UCSD-AML1 (cell line): ENCODE measurements at regions not wholly inside any gene's neighbourhood (a gene's known extent, or its start where the extent isn't known, plus 50 kb on each side); places are given as distances from the start of the nearest gene placed in this dataset.

Experiments used
- DNase-seq: peaks from one replicate; lab custom pipeline; 2025; ENCODE audit not compliant: unreplicated experiment; lab: John Stamatoyannopoulos, UW

- DNase-seq, result no peak
These were observed 51.5 kb upstream of the ARID1B start for GRCh38 chr6:156725712-156726111.

GRCh38 chr6:156720691-156721685 is 56.2 kb upstream of the ARID1B start:
- DNase-seq, result no peak

DNA sequence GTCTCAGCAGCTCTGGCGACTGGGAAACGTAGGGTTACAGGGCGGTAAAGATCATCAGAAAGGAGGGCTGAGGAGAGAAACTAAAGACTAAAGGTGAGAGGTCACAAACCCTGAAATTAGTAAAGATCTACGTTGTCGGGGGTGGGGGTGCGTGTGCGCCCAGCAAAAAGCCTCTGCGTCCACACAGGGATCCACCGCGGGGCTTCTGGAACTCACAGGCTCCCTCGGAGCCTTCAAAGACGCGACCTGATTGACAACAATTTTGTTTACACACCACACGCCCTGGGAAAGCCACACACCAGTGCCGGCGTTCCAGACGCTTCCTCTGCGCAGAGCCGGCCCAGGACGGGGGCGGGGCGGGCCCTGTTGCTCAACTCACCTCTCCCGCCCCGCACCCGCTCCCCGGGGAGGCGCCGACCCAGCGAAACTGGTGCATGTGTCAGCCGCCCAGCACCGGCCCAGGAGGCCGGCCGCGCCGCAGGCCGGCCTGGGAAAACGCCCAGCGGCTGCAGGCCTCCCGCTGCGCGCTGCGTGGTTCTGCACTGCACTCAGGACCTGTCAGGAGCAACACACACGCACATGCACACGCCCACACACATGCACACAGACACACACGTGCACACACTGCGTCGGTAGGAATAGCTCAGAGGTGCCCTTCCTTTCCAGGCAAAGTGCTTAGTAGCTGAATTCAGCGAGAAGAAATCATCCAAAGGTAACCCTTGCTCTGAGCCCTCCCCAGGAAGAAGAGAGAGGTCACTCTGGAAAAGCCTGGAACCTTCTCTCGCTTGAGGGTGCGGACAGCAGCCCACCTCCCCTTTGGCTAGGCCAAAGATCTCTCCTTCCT is 57.2 kb upstream of the ARID1B start:
- DNase-seq, result no peak

GRCh38 chr6:156719395-156719719 is 57.8 kb upstream of the ARID1B start:
- DNase-seq, result no peak

DNA sequence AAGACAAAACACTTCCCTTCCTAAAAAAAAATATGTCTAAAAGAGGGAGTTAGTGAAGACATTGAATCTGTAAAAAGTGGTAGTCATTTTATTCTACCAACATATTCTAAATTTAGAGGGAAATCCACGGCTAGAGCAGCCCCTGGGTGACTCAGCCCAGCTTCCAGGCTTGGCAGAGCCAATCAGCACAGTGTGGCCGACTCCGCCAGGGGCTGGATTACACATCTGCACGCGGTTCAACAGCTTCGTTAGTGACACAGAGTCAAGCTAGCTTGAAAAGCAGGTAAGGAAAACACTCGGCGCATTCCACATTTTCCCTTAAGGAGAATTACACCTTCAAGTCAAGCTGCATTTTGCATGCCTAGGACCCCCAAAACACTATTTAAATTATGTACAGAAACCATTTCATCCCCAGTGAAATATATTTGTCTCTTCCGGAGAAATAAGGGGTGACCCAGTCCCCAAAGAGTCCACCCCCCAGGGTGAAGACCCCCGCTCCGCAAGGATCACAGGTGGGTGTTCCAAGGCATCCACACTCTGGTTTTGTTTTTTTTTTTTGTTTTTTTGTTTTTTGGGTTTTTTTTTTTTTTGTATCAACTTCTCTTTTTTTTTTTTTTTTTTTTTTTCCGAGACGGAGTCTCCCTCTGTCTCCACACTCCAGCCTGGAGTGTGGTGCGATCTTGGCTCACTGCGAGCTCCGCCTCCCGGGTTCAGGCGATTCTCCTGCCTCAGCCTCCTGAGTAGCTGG is 58.4 kb upstream of the ARID1B start:
- DNase-seq, result no peak

GRCh38 chr6:156717542-156717941 is 59.6 kb upstream of the ARID1B start:
- no peak for DNase-seq

- DNase-seq, result no peak
These were observed 61.3 kb upstream of the ARID1B start for GRCh38 chr6:156715839-156716238.

- no peak for DNase-seq
These were observed 63.6 kb upstream of the ARID1B start for GRCh38 chr6:156713548-156713947.

DNA sequence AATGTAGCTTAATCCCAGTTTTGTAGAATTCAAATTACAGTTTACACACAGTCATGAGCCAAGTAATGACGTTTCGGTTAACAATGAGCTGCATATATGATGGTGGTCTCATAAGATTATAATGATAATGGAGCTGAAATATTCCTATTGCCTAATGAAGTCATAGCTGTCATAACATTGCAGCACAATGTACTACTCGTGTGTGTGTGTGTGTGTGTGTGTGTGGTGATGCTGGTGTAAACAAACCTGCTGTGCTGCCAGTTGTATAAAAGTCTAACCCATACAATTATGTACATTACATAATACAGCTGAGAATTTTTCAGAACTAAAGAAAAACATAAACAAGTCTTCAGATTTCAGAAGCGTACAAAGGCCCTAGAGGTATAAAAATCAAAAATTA is 66.7 kb upstream of the ARID1B start:
- DNase-seq, result no peak

DNA sequence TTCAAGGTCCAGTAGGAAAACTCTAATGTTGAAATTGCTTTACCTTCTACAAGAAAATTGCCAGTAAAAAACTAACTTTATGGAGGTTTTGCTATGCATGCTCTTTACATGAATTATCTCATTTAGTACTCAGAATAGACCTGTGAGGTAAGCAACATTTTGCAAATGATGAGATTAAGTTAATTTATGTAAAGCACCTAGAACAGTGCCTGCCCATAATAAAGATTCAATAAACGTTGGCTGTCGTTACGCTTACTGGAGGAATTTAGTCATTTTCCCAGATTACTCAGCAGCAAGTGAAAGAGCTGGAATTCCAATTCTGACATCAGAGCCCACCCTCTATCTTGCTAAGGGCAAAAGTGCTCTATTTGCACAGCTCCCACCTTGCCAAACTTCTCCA is 69.4 kb upstream of the ARID1B start:
- no peak for DNase-seq

GRCh38 chr6:156703719-156704118 is 73.5 kb upstream of the ARID1B start:
- no peak for DNase-seq

- DNase-seq, result no peak
These were observed 75.2 kb upstream of the ARID1B start for GRCh38 chr6:156701966-156702365.

GRCh38 chr6:156700440-156701057 is 76.6 kb upstream of the ARID1B start:
- DNase-seq, result no peak

- DNase-seq, result no peak
These were observed 77.2 kb upstream of the ARID1B start for GRCh38 chr6:156699935-156700334.

GRCh38 chr6:156699017-156699421 is 78.2 kb upstream of the ARID1B start:
- DNase-seq, result no peak

GRCh38 chr6:156698239-156699016 is 78.8 kb upstream of the ARID1B start:
- no peak for DNase-seq

- no peak for DNase-seq
These were observed 79.8 kb upstream of the ARID1B start for GRCh38 chr6:156697225-156697830.

DNA sequence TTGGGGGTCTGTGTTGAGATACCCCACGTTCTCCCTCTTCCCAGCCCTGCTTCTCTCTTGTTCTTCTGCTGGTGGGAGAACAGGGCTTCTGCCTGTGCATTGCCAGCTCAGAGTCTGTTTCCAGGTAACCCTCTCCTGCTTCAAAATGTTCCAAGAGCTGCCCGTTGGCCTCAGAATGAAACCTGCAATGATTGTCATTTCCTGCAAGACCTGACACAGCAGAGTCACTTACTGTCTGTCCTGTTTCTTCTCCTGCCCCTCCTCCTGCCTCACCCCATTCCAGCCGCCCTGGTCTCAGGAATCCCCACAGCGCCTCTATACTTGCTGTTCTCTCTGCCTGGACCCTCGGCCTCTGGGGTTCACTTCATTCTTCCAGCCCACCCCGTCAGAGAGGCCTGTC is 81.4 kb upstream of the ARID1B start:
- DNase-seq, result no peak

- DNase-seq, result no peak
These were observed 82.5 kb upstream of the ARID1B start for GRCh38 chr6:156694679-156695078.

DNA sequence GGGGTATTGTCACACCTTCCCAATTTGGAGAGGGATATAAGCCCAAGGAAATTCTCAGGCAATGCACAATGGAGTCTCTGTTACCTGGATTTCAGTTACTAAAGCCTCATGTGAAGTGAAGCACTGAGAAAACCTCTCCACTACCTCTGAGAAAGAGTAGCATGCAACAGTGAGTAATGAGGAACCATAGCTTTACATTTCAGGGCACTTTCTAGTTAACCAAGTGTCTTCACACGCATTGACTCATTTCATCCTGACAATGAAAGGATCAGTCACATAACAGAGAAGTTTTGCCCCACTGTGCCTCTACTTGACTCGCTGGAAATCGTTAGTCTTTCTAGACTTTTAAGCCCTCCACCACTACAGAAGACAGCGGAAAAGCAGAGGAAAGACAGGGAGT is 86.2 kb upstream of the ARID1B start:
- no peak for DNase-seq
